Skeletal muscle tissue (tissue), 3 donors: ENCODE measurements at regions not wholly inside any gene's neighbourhood (a gene's known extent, or its start where the extent isn't known, plus 50 kb on each side); places are given as distances from the start of the nearest gene placed in this dataset.

Source experiments
- H3K27ac ChIP-seq: one replicate; pipeline ENCODE4 v1.7.0; 2013; ENCODE audit warnings: mild to moderate bottlenecking, low read depth, low read length, inconsistent platforms
- H3K27me3 ChIP-seq, 3 donors: one replicate each; pipeline ENCODE4 v1.7.0; 2013; ENCODE audit warnings: low read length in 3 of 3; ENCODE audit not compliant: control insufficient read depth in 3 of 3, insufficient read depth in 3 of 3
- H3K36me3 ChIP-seq, 3 donors: one replicate each; pipeline ENCODE4 v1.7.0; 2013; ENCODE audit warnings: low read length in 3 of 3; ENCODE audit not compliant: control insufficient read depth in 3 of 3, insufficient read depth in 3 of 3
- H3K4me1 ChIP-seq, 3 donors: one replicate each; pipeline ENCODE4 v1.7.0; 2013; ENCODE audit warnings: low read length in 3 of 3, mild to moderate bottlenecking in 3 of 3; ENCODE audit not compliant: control insufficient read depth in 3 of 3, insufficient read depth in 3 of 3
- H3K4me3 ChIP-seq, 3 donors: one replicate each; pipeline ENCODE4 v1.7.0; 2013; ENCODE audit warnings: low read length in 3 of 3
- H3K9ac ChIP-seq, 3 donors: one replicate each; pipeline ENCODE4 v1.7.0; 2013; ENCODE audit warnings: low read length in 3 of 3, mild to moderate bottlenecking in 3 of 3, moderate library complexity in 2 of 3, low read depth in 1 of 3
- H3K9me3 ChIP-seq, 3 donors: one replicate each; pipeline ENCODE4 v1.7.0; 2013; ENCODE audit warnings: low read length in 3 of 3; ENCODE audit not compliant: control insufficient read depth in 3 of 3
- donor health status: Osteomylitis.

DNA sequence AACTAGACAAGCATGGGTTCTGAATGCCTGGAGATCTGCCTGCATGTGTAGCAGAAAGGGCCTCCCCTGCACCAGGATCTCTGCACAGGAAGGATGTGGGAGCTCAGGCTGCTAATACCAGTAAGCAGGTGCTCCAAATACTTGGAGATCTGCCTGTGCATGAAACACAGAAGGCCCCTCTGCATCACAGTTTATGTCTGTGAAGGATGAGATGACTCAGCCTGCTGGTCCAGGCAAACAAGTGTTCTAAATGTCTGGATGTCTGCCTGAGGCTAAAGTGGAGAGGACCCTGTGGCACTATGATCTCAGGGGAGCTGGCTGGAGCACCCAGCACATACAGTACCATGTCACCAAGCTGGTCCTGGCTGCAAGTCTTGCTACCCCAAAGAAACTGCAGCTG lies 678.8 kb downstream of the MCTP2 start:
- Histone ChIP-seq H3K9ac (no peak overlapping the region), H3K27ac (no peak overlapping the region), H3K27me3 (no peaks in the 10 kb centered on the region), H3K4me3 (no peak overlapping the region), H3K9me3 (peaks cover 3 to 9% (median 4%) of the 10 kb centered on the region in 3 donors), H3K4me1 (no peaks in the 10 kb centered on the region), H3K36me3 (no peaks in the 10 kb centered on the region)

DNA sequence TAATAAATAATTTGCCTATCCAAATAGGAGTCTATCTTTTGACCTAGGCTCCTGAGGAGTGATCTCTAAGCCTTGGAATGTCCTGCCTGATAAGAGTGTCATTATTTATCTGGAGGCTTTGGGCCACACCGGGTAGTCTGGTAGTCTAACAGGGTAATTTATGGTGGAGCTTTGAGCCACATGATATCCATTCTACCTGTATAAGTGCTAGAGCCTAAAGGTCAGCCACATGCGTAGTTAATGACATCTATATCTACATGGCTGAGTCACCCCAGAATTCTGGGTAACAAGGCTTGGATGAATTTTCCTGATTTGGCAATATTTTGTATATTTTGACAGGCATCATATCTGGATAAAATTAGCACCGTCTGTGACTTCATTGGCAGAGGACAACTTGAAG lies 681.4 kb downstream of the MCTP2 start:
- H3K27me3 ChIP-seq: no peaks in the 10 kb centered on the region

DNA sequence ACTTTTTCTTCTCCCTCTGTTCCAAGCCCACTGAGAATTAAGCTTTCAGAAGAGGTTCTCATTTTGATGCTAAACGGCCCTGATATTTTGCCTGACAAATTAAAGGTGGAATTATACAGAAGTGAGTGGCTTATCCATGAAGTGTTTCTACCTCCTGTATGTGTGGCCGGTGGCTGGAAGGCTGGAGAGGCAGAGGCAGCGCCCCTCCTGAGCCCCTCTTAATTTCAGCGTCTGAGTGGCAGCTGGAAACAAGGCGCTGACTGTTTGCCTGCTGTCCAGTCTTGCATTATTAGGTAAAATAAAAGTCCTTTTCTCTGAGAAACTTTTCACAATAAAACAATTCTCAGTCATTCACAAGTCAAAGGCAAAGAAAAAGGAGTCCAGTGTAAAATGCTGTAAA lies 685.7 kb downstream of the MCTP2 start:
- Histone ChIP-seq H3K4me1 (no peaks in the 10 kb centered on the region), H3K9me3 (peaks cover 0 to 2% (median 0%) of the 10 kb centered on the region in 3 donors), H3K9ac (no peak overlapping the region), H3K27me3 (no peaks in the 10 kb centered on the region), H3K27ac (no peak overlapping the region), H3K4me3 (no peak overlapping the region), H3K36me3 (no peaks in the 10 kb centered on the region)

More for the DNA sequence above, 681.4 kb downstream of the MCTP2 start:
- H3K4me1 ChIP-seq: no peaks in the 10 kb centered on the region
- H3K9me3 ChIP-seq: peaks cover 3 to 9% (median 4%) of the 10 kb centered on the region in 3 donors
- no peak overlapping the region for H3K9ac ChIP-seq
- no peaks in the 10 kb centered on the region for H3K36me3 ChIP-seq
- no peak overlapping the region for H3K4me3 ChIP-seq
- H3K27ac ChIP-seq: no peak overlapping the region

DNA sequence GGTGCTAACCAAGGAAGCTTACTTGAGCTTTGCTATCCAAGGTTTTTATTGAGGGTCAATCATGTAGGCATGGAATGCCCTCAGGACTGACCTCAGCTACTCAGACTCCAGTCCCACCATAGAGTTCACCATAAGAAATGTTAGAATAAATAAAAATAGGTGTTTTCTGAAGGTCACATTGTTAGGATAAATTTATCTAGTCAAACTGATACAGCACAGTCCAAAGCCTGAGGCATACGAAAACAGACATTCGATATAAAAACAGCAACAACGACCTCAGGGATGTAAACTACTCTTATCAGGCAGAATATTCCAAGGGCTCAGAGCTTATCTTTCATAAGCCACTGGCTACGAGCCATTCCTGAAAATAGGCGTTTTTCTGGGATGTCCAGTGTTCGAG lies 690.6 kb downstream of the MCTP2 start:
- no peaks in the 10 kb centered on the region for H3K36me3 ChIP-seq
- no peaks in the 10 kb centered on the region for H3K4me1 ChIP-seq
- no peaks in the 10 kb centered on the region for H3K27me3 ChIP-seq
- no peak overlapping the region for H3K4me3 ChIP-seq
- H3K27ac ChIP-seq: no peak overlapping the region
- no peak overlapping the region for H3K9ac ChIP-seq
- no peaks in the 10 kb centered on the region for H3K9me3 ChIP-seq

DNA sequence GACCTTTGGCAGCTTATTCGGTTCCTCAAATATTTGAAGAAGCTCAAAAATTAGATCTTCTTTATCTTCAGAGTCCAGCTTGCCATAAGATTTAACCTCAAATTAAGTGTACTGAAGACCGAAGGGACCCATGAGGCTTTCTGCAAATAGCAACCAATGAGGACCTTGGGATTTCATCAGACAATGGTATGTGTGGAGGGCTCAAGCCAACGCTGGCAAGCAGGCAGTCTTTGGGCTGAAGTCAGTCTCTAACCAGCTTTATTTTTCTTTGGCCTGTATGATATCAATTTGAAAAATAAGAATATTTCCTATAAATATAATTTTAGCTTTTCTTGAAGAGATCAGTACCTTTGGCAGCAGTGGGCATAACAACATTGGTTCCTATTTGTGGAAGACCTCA lies 692.7 kb downstream of the MCTP2 start:
- no peak overlapping the region for H3K9ac ChIP-seq
- H3K27ac ChIP-seq: no peak overlapping the region
- no peaks in the 10 kb centered on the region for H3K36me3 ChIP-seq
- H3K4me1 ChIP-seq: no peaks in the 10 kb centered on the region
- H3K9me3 ChIP-seq: no peaks in the 10 kb centered on the region
- H3K27me3 ChIP-seq: no peaks in the 10 kb centered on the region
- H3K4me3 ChIP-seq: no peak overlapping the region

DNA sequence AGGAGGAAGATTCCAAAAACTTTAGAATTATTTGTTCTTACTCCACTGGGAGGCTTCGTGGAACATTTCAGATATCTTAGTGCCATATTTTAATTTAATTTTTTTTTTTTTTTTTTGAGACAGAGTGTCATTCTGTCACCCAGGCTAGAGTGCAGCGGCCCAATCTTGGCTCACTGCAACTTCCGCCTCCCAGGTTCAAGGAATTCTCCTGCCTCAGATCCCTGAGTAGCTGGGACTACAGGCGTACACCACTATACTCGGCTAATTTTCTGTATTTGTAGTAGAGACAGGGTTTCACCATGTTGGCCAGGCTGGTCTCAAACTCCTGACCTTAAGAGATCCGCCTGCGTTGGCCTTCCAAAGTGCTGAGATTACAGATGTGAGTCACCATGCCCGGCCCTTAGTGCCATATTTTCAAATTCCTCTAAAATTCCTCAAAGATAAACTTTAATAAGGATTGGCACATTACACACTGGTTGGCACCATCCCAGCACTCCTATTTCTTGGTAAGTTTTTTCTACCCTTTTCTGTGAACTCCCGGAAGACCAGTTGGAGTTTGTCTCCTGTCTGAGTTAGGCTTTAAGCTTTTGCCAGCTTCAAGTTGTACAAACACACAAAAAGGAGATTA lies 693.7 kb downstream of the MCTP2 start:
- Histone ChIP-seq H3K9ac (no peak overlapping the region), H3K27me3 (no peaks in the 10 kb centered on the region), H3K9me3 (no peaks in the 10 kb centered on the region), H3K36me3 (no peaks in the 10 kb centered on the region), H3K27ac (no peak overlapping the region), H3K4me3 (no peak overlapping the region), H3K4me1 (no peaks in the 10 kb centered on the region)

DNA sequence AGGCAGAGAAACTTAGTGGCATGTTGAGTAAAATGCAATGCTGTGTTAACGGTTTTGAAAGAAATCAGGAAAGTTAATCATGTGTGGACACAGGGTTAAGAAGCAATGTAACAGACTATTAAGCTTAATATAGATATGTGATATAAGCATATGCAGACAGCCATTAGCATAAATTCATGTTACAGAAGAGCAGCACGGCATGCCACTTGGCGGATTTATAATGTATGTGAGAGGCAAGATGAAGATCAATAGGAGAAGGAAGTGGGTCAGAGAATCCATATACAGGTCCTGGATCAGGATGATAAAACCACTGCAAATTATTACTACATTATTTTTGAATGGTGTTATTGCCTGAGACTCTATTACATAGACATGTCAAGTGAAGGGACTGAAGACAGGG lies 694.3 kb downstream of the MCTP2 start:
- Histone ChIP-seq H3K9ac (no peak overlapping the region), H3K27ac (no peak overlapping the region), H3K9me3 (no peaks in the 10 kb centered on the region), H3K4me3 (no peak overlapping the region), H3K36me3 (no peaks in the 10 kb centered on the region), H3K4me1 (no peaks in the 10 kb centered on the region), H3K27me3 (no peaks in the 10 kb centered on the region)

DNA sequence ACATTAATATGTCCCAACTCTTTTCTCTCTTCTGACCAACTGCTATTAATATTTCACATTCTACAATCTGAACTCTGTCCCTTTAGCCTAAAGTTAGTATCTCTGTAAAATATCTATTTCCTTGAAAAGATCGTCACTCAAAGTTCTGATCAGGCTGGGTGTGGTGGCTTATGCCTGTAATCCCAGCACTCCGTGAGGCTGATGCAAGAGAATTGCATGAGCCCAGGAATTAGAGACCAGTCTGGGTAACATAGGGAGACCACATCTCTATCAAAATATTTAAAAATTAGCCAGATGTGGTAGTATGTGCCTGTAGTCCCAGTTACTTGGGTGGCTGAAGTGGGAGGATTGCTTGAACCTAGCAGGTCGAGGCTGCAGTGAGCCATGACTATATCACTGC lies 695.6 kb downstream of the MCTP2 start:
- Histone ChIP-seq H3K36me3 (no peaks in the 10 kb centered on the region), H3K9ac (no peak overlapping the region)

DNA sequence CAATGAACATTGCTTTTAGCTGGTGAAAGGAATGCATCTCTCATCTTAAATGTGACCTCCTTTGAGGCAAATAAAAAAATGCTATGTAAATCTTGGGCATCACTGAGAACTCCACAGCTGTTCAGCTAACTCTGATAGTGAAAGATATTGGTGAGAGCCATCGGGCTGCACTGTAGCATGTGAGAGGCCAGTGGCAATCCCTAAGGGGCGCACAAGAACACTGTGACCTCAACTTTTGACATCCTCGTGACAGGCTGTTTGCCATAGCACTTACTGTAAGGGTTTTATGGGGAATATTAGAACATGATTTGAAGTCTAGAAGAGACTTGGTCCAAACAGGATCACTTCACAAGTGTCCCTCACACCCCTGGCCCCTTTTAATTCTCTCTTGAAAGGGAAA lies 697.9 kb downstream of the MCTP2 start:
- Histone ChIP-seq H3K4me3 (no peak overlapping the region), H3K9me3 (no peaks in the 10 kb centered on the region), H3K9ac (no peak overlapping the region), H3K27me3 (no peaks in the 10 kb centered on the region), H3K36me3 (no peaks in the 10 kb centered on the region), H3K27ac (peak overlapping the region; percentile 18), H3K4me1 (no peaks in the 10 kb centered on the region)

More for the DNA sequence above, 695.6 kb downstream of the MCTP2 start:
- Histone ChIP-seq H3K4me1 (no peaks in the 10 kb centered on the region), H3K27me3 (no peaks in the 10 kb centered on the region), H3K9me3 (no peaks in the 10 kb centered on the region), H3K4me3 (no peak overlapping the region), H3K27ac (no peak overlapping the region)

DNA sequence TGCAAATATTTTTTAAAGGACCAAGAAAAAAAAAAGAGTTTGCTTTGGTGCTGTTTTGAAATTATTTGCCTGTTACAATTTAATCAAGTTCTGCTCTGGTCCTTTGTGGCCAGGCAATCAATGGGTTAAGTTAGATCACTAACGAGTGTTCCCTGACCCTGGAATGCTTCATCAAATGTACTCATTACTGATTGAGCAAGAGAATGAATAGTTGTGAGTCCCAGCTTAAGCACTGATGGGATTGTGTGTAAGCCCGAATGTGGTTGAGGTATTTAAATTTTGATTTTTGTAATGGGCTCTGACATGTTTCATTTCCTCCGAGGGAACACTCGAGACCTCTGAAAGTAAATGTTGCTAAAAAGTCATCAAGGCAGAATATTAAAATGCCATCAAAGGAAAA lies 699.1 kb downstream of the MCTP2 start:
- Histone ChIP-seq H3K27ac (no peak overlapping the region), H3K4me1 (no peaks in the 10 kb centered on the region), H3K4me3 (no peak overlapping the region), H3K27me3 (no peaks in the 10 kb centered on the region), H3K36me3 (no peaks in the 10 kb centered on the region), H3K9ac (no peak overlapping the region), H3K9me3 (no peaks in the 10 kb centered on the region)
